HCT116 (cell line): ENCODE measurements at regions not wholly inside any gene's neighbourhood (a gene's known extent, or its start where the extent isn't known, plus 50 kb on each side); places are given as distances from the start of the nearest gene placed in this dataset.
"Not testable (repeated sequence)": the region's sequence is repeated elsewhere in the genome, so short reads cannot be mapped to it uniquely, and the experiment has no call there.

Experiments used
- ATAC-seq: fragments of 200-7000 bp; cut with Tn5 transposase; 2 replicates; pipeline ENCODE4 v1.9.1; 2020; ENCODE audit warnings: mild to moderate bottlenecking, moderate library complexity
- BruUV-seq: library from RNA; stranded (reverse); fragments of 400-500 nt; replicated peaks from 2 replicates; lab custom pipeline; 2021; lab: Mats Ljungman, UMichigan
- CTCF ChIA-PET: fragments of 300-600 bp; sonication (Branson Sonifier 250); formaldehyde crosslinking; loops from one replicate; lab custom pipeline; 2021; ENCODE audit warnings: antibody characterized with exemption; lab: Charles Lee
- POLR2A ChIA-PET: fragments of 300-600, 350-600 bp; sonication (Branson Sonifier 250); formaldehyde crosslinking; loops from one replicate; lab custom pipeline; 2021; ENCODE audit warnings: antibody characterized with exemption; lab: Charles Lee
- RAD21 ChIA-PET, 2 experiments: fragments of 300-600 bp; sonication (Branson Sonifier 250); formaldehyde crosslinking; loops; one replicate each; lab custom pipeline; 2023; ENCODE audit warnings: low total read pairs in 2 of 2; ENCODE audit not compliant: uncharacterized antibody in 2 of 2, unreplicated experiment in 2 of 2, low non-redundant PET in 1 of 2; lab: Charles Lee
- DNase-seq: peaks from one replicate; pipeline ENCODE4 v3.0.0-alpha.2; 2010; ENCODE audit warnings: low read depth, low spot score
- H2AFZ ChIP-seq: fragments of 200-600 bp; shearing (Covaris generic), sonication (generic); 2 replicates; pipeline ENCODE4 v1.6.1; 2017; ENCODE audit warnings: low read depth, mixed run types, mixed read lengths, antibody characterized with exemption, low read length; ENCODE audit not compliant: poor library complexity, severe bottlenecking
- H3K27ac ChIP-seq: 2 replicates; pipeline ENCODE4 v1.5.1; 2012; ENCODE audit warnings: low read depth, low read length
- H3K27me3 ChIP-seq: fragments of 200-600 bp; sonication (generic); 2 replicates; pipeline ENCODE4 v1.6.1; 2016; ENCODE audit warnings: mixed run types, low read length, mixed read lengths; ENCODE audit not compliant: insufficient read depth
- H3K36me3 ChIP-seq, 2 experiments: fragments of 200-500 bp in 1 of 2; fragments of 200-600 bp in 1 of 2; sonication (Bioruptor generic) in 1 of 2; sonication (generic) in 1 of 2; 2 replicates each; pipeline versions ENCODE4 v1.5.1 to v1.6.1; 2014 to 2016; ENCODE audit warnings: low read length in 2 of 2, inconsistent platforms in 1 of 2, mixed read lengths in 1 of 2, mixed run types in 1 of 2; ENCODE audit not compliant: insufficient read depth in 2 of 2, control insufficient read depth in 1 of 2
- H3K4me1 ChIP-seq, 2 experiments: fragments of 200-600 bp in 1 of 2; sonication (generic) in 1 of 2; 2 replicates each; pipeline versions ENCODE4 v1.5.1 to v1.6.1; 2012 to 2017; ENCODE audit warnings: low read length in 2 of 2, inconsistent platforms in 1 of 2, mild to moderate bottlenecking in 1 of 2, mixed read lengths in 1 of 2, mixed run types in 1 of 2, moderate library complexity in 1 of 2; ENCODE audit not compliant: insufficient read depth in 2 of 2, control insufficient read depth in 1 of 2
- H3K4me2 ChIP-seq: fragments of 200-600 bp; sonication (generic); 2 replicates; pipeline ENCODE4 v1.6.1; 2017; ENCODE audit warnings: mixed run types, low read length, mixed read lengths
- H3K4me3 ChIP-seq, 2 experiments: fragments of 200-600 bp in 1 of 2; sonication (generic) in 1 of 2; replicated peaks in 1 of 2; 2 replicates each; pipeline ENCODE4 v1.5.1; 2011 to 2016; ENCODE audit warnings: low read length in 2 of 2, control low read depth in 1 of 2, low read depth in 1 of 2, mild to moderate bottlenecking in 1 of 2, mixed read lengths in 1 of 2, mixed run types in 1 of 2
- H3K79me2 ChIP-seq: fragments of 200-600 bp; sonication (generic); 2 replicates; pipeline ENCODE4 v1.6.1; 2017; ENCODE audit warnings: mild to moderate bottlenecking, mixed run types, low read length, moderate library complexity, mixed read lengths; ENCODE audit not compliant: insufficient read depth
- H3K9ac ChIP-seq: fragments of 200-600 bp; sonication (generic); 2 replicates; pipeline ENCODE4 v1.6.1; 2016; ENCODE audit warnings: low read length, mixed read lengths
- H3K9me2 ChIP-seq: fragments of 200-600 bp; sonication (generic), shearing (Covaris generic); 2 replicates; pipeline ENCODE4 v1.6.1; 2017; ENCODE audit warnings: mixed run types, mild to moderate bottlenecking, moderate library complexity; ENCODE audit not compliant: insufficient read depth
- H3K9me3 ChIP-seq, 2 experiments: fragments of 200-500 bp in 1 of 2; fragments of 200-600 bp in 1 of 2; sonication (Bioruptor generic) in 1 of 2; sonication (generic) in 1 of 2; 2 replicates each; pipeline ENCODE4 v1.6.1; 2014 to 2017; ENCODE audit warnings: low read length in 2 of 2, mixed read lengths in 2 of 2, inconsistent platforms in 1 of 2, low read depth in 1 of 2, mild to moderate bottlenecking in 1 of 2, mixed run types in 1 of 2, moderate library complexity in 1 of 2; ENCODE audit not compliant: control insufficient read depth in 1 of 2, insufficient read depth in 1 of 2
- H4K20me1 ChIP-seq: fragments of 200-600 bp; sonication (generic), shearing (Covaris generic); 2 replicates; pipeline ENCODE4 v1.6.1; 2017; ENCODE audit warnings: mixed run types, mild to moderate bottlenecking, moderate library complexity; ENCODE audit not compliant: insufficient read depth
- EGR1 ChIP-seq: IDR thresholded peaks from 2 replicates; pipeline ENCODE4 v1.6.1; 2012; ENCODE audit warnings: low read depth
- ELF1 ChIP-seq: IDR thresholded peaks from 2 replicates; pipeline ENCODE4 v1.6.1; 2012; ENCODE audit warnings: low read depth, borderline replicate concordance
- EZH2 ChIP-seq: fragments of 200-600 bp; sonication (generic); IDR thresholded peaks from 2 replicates; pipeline ENCODE4 v1.6.1; 2017; ENCODE audit warnings: antibody characterized with exemption, mixed run types
- EZH2phosphoT487 ChIP-seq: fragments of 200-600 bp; IDR thresholded peaks from 2 replicates; pipeline ENCODE4 v1.6.1; 2018; ENCODE audit warnings: antibody characterized with exemption, borderline replicate concordance
- JUND ChIP-seq: IDR thresholded peaks from 2 replicates; pipeline ENCODE4 v1.6.1; 2012
- POLR2A ChIP-seq: IDR thresholded peaks from 2 replicates; pipeline ENCODE4 v1.7.0; 2011; ENCODE audit warnings: borderline replicate concordance; ENCODE audit not compliant: insufficient read depth, insufficient read length; ENCODE audit errors: extremely low read depth
- SP1 ChIP-seq: IDR thresholded peaks from 2 replicates; pipeline ENCODE4 v1.6.1; 2012; ENCODE audit warnings: low read depth
- SRF ChIP-seq: IDR thresholded peaks from 2 replicates; pipeline ENCODE4 v1.6.1; 2012; ENCODE audit warnings: low read depth
- TCF7L2 ChIP-seq: IDR thresholded peaks from 2 replicates; pipeline ENCODE4 v1.7.0; 2011; ENCODE audit warnings: borderline replicate concordance, inconsistent platforms; ENCODE audit not compliant: insufficient read depth, insufficient read length; ENCODE audit errors: extremely low read depth
- YY1 ChIP-seq: IDR thresholded peaks from 2 replicates; pipeline ENCODE4 v1.6.1; 2011; ENCODE audit warnings: low read length, low read depth, moderate library complexity, mild to moderate bottlenecking; ENCODE audit not compliant: insufficient replicate concordance; ENCODE audit errors: extremely low read depth
- intact Hi-C: fragments of 100-400 bp; cut with micrococcal nuclease; formaldehyde crosslinking; loops from 2 replicates; pipeline ENCODE4 v1.10.0; 2022
- TF ChIP-seq, protein P1 (sequence below): IDR thresholded peaks from 2 replicates; pipeline ENCODE4 v1.6.1; 2012
- TF ChIP-seq, protein P2 (sequence below): IDR thresholded peaks from 2 replicates; pipeline ENCODE4 v1.6.1; 2011; ENCODE audit warnings: mild to moderate bottlenecking, low read length, moderate library complexity; ENCODE audit not compliant: insufficient replicate concordance; ENCODE audit errors: extremely low read depth
- TF ChIP-seq, protein P3 (sequence below), 3 experiments: fragments of 200-600 bp in 1 of 3; sonication (generic) in 1 of 3; IDR thresholded peaks in 2 of 3; conservative IDR thresholded peaks in 1 of 3; 2 replicates each; pipeline ENCODE4 v1.5.1; 2012 to 2017; ENCODE audit warnings: low read depth in 2 of 3, low read length in 2 of 3, antibody characterized with exemption in 1 of 3, borderline replicate concordance in 1 of 3, control low read depth in 1 of 3, mild to moderate bottlenecking in 1 of 3, mixed read lengths in 1 of 3, mixed run types in 1 of 3, moderate library complexity in 1 of 3; ENCODE audit not compliant: insufficient read depth in 1 of 3

DNA sequence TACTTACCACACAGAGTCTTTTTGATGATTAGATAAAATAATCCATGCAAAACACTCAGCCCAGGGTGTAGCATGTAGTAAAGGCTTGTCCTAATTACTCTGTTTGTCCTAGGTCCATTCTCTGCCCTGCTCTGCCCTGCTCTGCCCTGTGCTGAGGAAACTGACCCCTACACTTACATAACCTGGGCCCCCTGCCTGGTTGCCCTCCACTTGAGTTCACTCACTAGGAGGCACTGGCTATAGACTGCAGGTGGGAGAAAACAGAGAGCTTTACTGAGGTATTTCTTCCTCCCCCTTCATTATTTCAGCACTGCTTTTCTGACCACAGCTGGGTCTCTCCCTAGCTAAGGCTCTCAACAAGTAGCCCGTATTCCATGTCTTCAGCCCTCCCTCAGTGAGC lies 70.9 kb upstream of the TBX18 start:
- CTCF ChIA-PET, result no interaction called here
- no peak overlapping the region for H2AFZ ChIP-seq

DNA sequence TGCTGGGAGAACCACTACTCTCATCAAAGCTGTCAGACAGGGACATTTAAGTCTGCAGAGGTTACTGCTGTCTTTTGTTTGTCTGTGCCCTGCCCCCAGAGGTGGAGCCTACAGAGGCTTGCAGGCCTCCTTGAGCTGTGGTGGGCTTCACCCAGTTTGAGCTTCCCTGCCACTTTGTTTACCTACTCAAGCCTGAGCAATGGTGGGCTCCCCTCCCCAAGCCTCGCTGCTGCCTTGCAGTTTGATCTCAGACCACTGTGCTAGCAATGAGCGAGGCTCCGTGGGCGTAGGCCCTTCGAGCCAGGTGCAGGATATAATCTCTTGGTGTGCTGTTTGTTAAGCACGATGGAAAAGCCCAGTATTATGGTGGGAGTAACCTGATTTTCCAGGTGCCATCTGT lies 67.5 kb upstream of the TBX18 start:
- BruUV-seq, H3K27me3 ChIP-seq, intact Hi-C loops, H3K9me2 ChIP-seq, POLR2A ChIA-PET, H3K4me3 ChIP-seq, H3K4me2 ChIP-seq, H3K9me3 ChIP-seq, H3K9ac ChIP-seq, ATAC-seq, H3K79me2 ChIP-seq, H3K4me1 ChIP-seq, H4K20me1 ChIP-seq, RAD21 ChIA-PET, H3K36me3 ChIP-seq, CTCF ChIA-PET, H3K27ac ChIP-seq, DNase-seq, H2AFZ ChIP-seq: not testable (repeated sequence)

More for the DNA sequence above, 70.9 kb upstream of the TBX18 start:
- RAD21 ChIA-PET, result no interaction called here
- Histone ChIP-seq H3K27me3 (0 out of 2 replicates have a peak, but pooled peaks cover 4% of the 10 kb centered on the region), H3K79me2 (no peaks in the 10 kb centered on the region), H3K27ac (no peak overlapping the region), H3K9me3 (no peaks in the 10 kb centered on the region), H3K4me2 (no peak overlapping the region), H3K36me3 (no peaks in the 10 kb centered on the region), H3K4me3 (no peak overlapping the region), H3K9ac (no peak overlapping the region), H3K4me1 (0 out of 4 replicates have a peak, but pooled peaks cover 0 to 3% of the 10 kb centered on the region in 2 experiments), H3K9me2 (no peaks in the 10 kb centered on the region)
- POLR2A ChIA-PET, result no interaction called here
- no peak for DNase-seq
- intact Hi-C loops, result no loop called here
- TF ChIP-seq EZH2 (no peak), TCF7L2 (no peak), EGR1 (no peak), EZH2phosphoT487 (no peak), ELF1 (no peak), SRF (no peak), JUND (no peak), YY1 (no peak), SP1 (no peak), POLR2A (no peak)
- TF ChIP-seq, protein P1, sequence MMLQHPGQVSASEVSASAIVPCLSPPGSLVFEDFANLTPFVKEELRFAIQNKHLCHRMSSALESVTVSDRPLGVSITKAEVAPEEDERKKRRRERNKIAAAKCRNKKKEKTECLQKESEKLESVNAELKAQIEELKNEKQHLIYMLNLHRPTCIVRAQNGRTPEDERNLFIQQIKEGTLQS, result no peak
- TF ChIP-seq, protein P2, sequence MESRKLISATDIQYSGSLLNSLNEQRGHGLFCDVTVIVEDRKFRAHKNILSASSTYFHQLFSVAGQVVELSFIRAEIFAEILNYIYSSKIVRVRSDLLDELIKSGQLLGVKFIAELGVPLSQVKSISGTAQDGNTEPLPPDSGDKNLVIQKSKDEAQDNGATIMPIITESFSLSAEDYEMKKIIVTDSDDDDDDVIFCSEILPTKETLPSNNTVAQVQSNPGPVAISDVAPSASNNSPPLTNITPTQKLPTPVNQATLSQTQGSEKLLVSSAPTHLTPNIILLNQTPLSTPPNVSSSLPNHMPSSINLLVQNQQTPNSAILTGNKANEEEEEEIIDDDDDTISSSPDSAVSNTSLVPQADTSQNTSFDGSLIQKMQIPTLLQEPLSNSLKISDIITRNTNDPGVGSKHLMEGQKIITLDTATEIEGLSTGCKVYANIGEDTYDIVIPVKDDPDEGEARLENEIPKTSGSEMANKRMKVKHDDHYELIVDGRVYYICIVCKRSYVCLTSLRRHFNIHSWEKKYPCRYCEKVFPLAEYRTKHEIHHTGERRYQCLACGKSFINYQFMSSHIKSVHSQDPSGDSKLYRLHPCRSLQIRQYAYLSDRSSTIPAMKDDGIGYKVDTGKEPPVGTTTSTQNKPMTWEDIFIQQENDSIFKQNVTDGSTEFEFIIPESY, result no peak
- TF ChIP-seq, protein P3, sequence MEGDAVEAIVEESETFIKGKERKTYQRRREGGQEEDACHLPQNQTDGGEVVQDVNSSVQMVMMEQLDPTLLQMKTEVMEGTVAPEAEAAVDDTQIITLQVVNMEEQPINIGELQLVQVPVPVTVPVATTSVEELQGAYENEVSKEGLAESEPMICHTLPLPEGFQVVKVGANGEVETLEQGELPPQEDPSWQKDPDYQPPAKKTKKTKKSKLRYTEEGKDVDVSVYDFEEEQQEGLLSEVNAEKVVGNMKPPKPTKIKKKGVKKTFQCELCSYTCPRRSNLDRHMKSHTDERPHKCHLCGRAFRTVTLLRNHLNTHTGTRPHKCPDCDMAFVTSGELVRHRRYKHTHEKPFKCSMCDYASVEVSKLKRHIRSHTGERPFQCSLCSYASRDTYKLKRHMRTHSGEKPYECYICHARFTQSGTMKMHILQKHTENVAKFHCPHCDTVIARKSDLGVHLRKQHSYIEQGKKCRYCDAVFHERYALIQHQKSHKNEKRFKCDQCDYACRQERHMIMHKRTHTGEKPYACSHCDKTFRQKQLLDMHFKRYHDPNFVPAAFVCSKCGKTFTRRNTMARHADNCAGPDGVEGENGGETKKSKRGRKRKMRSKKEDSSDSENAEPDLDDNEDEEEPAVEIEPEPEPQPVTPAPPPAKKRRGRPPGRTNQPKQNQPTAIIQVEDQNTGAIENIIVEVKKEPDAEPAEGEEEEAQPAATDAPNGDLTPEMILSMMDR (IDR thresholded peaks at IDR 0.05 in 2 of 3, conservative IDR thresholded peaks at IDR 0.05 in 1 of 3; ENCODE audit: borderline replicate concordance in 1 of 3, insufficient read depth in 1 of 3, low read depth in 2 of 3, low read length in 2 of 3), result no peak
- TF ChIP-seq, all 23 proteins: peak for 0
- no peaks in the 10 kb centered on the region for H4K20me1 ChIP-seq
- no peak for ATAC-seq
- no TSS peak for BruUV-seq
